K562 (cell line): ENCODE measurements at regions not wholly inside any gene's neighbourhood (a gene's known extent, or its start where the extent isn't known, plus 50 kb on each side); places are given as distances from the start of the nearest gene placed in this dataset.

Experiments
- MEF2A ChIP-seq: IDR thresholded peaks from 2 replicates; pipeline ENCODE4 v1.6.1; 2011; ENCODE audit warnings: low read depth, mild to moderate bottlenecking, low read length, moderate library complexity; ENCODE audit not compliant: control insufficient read depth
- TF ChIP-seq, protein P1 (sequence below), 3 experiments: IDR thresholded peaks in 2 of 3; conservative IDR thresholded peaks in 1 of 3; 2 replicates each; pipeline ENCODE4 v1.5.1; 2011 to 2012; ENCODE audit warnings: low read length in 3 of 3, mild to moderate bottlenecking in 3 of 3, control low read depth in 2 of 3, improper control_type of control experiment in 1 of 3, inconsistent platforms in 1 of 3, low read depth in 1 of 3, mixed read lengths in 1 of 3, moderate library complexity in 1 of 3; ENCODE audit not compliant: insufficient read depth in 2 of 3

- TF ChIP-seq, protein P1, sequence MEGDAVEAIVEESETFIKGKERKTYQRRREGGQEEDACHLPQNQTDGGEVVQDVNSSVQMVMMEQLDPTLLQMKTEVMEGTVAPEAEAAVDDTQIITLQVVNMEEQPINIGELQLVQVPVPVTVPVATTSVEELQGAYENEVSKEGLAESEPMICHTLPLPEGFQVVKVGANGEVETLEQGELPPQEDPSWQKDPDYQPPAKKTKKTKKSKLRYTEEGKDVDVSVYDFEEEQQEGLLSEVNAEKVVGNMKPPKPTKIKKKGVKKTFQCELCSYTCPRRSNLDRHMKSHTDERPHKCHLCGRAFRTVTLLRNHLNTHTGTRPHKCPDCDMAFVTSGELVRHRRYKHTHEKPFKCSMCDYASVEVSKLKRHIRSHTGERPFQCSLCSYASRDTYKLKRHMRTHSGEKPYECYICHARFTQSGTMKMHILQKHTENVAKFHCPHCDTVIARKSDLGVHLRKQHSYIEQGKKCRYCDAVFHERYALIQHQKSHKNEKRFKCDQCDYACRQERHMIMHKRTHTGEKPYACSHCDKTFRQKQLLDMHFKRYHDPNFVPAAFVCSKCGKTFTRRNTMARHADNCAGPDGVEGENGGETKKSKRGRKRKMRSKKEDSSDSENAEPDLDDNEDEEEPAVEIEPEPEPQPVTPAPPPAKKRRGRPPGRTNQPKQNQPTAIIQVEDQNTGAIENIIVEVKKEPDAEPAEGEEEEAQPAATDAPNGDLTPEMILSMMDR (IDR thresholded peaks at IDR 0.05 in 2 of 3, conservative IDR thresholded peaks at IDR 0.05 in 1 of 3; ENCODE audit: insufficient read depth in 2 of 3, low read depth in 1 of 3, low read length in 3 of 3): no peak
- no peak for TF ChIP-seq MEF2A
Measured at GRCh38 chr15:23853286-23853685, 166.2 kb upstream of the NDN start.
